Caco-2 (cell line): ENCODE measurements at regions not wholly inside any gene's neighbourhood (a gene's known extent, or its start where the extent isn't known, plus 50 kb on each side); places are given as distances from the start of the nearest gene placed in this dataset.
A peak's percentile ranks its signal among the peaks of the same experiment; 100 is the strongest.

Experiments used
- BruUV-seq: library from RNA; stranded (reverse); fragments of 400-500 nt; replicated peaks from 2 replicates; lab custom pipeline; 2021; lab: Mats Ljungman, UMichigan
- CTCF ChIA-PET: fragments of 300-600 bp; sonication (Branson Sonifier 250); formaldehyde crosslinking; loops from one replicate; lab custom pipeline; 2022; ENCODE audit warnings: antibody characterized with exemption; lab: Charles Lee
- POLR2A ChIA-PET: fragments of 300-600 bp; sonication (Branson Sonifier 250); formaldehyde crosslinking; loops from one replicate; lab custom pipeline; 2022; ENCODE audit warnings: antibody characterized with exemption; lab: Charles Lee
- DNase-seq, 2 experiments: peaks; one replicate each; pipeline versions ENCODE4 v3.0.0 to v3.0.0-alpha.2; 2020 to 2022
- H3K27me3 ChIP-seq: replicated peaks from 2 replicates; pipeline ENCODE4 v1.6.0; 2011; ENCODE audit warnings: low read length; ENCODE audit not compliant: control insufficient read depth, insufficient read depth
- H3K36me3 ChIP-seq: 2 replicates; pipeline ENCODE4 v1.5.1; 2011; ENCODE audit warnings: low read length; ENCODE audit not compliant: control insufficient read depth, insufficient read depth
- H3K4me1 ChIP-seq: fragments of 250-450 bp; sonication (Bioruptor Pico); 2 replicates; pipeline ENCODE4 v1.5.1; 2020; ENCODE audit warnings: mild to moderate bottlenecking
- H3K4me3 ChIP-seq: 2 replicates; pipeline ENCODE4 v1.5.1; 2011; ENCODE audit warnings: low read depth, mild to moderate bottlenecking, control low read depth, low read length
- H3K9me3 ChIP-seq: fragments of 250-450 bp; sonication (Bioruptor Pico); 2 replicates; pipeline ENCODE4 v1.5.1; 2020; ENCODE audit warnings: mild to moderate bottlenecking, moderate library complexity
- H3K27ac Mint-ChIP-seq: one replicate; pipeline ENCODE4 v1.8.0; 2022; ENCODE audit warnings: mixed read lengths; ENCODE audit not compliant: unreplicated experiment
- H3K27me3 Mint-ChIP-seq: one replicate; pipeline ENCODE4 v1.8.0; 2022; ENCODE audit warnings: mixed read lengths; ENCODE audit not compliant: insufficient read depth, unreplicated experiment
- H3K36me3 Mint-ChIP-seq: one replicate; pipeline ENCODE4 v1.8.0; 2022; ENCODE audit warnings: mild to moderate bottlenecking, mixed read lengths; ENCODE audit not compliant: insufficient read depth, unreplicated experiment
- H3K4me1 Mint-ChIP-seq: one replicate; pipeline ENCODE4 v1.8.0; 2022; ENCODE audit warnings: low read depth, mixed read lengths; ENCODE audit not compliant: unreplicated experiment
- H3K4me3 Mint-ChIP-seq: one replicate; pipeline ENCODE4 v1.8.0; 2022; ENCODE audit warnings: mild to moderate bottlenecking, moderate library complexity, mixed read lengths; ENCODE audit not compliant: unreplicated experiment
- H3K9me3 Mint-ChIP-seq: one replicate; pipeline ENCODE4 v1.8.0; 2022; ENCODE audit warnings: mixed read lengths; ENCODE audit not compliant: unreplicated experiment
- intact Hi-C: fragments of 100-400 bp; cut with micrococcal nuclease; formaldehyde crosslinking; loops from one replicate; pipeline ENCODE4 v1.10.0; 2022; ENCODE audit not compliant: unreplicated experiment
- TF ChIP-seq, protein P1 (sequence below), 2 experiments: fragments of 200-600 bp in 1 of 2; IDR thresholded peaks; 1 replicate in 1 of 2; 2 replicates in 1 of 2; pipeline versions ENCODE4 v1.5.1 to v1.8.0; 2011 to 2022; ENCODE audit warnings: antibody characterized with exemption in 1 of 2, control low read depth in 1 of 2, inconsistent platforms in 1 of 2, low read depth in 1 of 2, low read length in 1 of 2, mild to moderate bottlenecking in 1 of 2, moderate library complexity in 1 of 2; ENCODE audit not compliant: insufficient read depth in 1 of 2, severe bottlenecking in 1 of 2, unreplicated experiment in 1 of 2

GRCh38 chr13:111879719-111880118 is 187.2 kb upstream of the SOX1 start:
- intact Hi-C loops: no loop called here
- Histone ChIP-seq H3K36me3 (no peaks in the 10 kb centered on the region), H3K4me3 (no peak overlapping the region), H3K9me3 (no peaks in the 10 kb centered on the region), H3K4me1 (no peaks in the 10 kb centered on the region), H3K27me3 (no peaks in the 10 kb centered on the region)
- no peak overlapping the region for H3K27ac Mint-ChIP-seq
- DNase-seq: peak in 1 of 2 experiments; percentile 21
- no peak overlapping the region for H3K4me3 Mint-ChIP-seq
- peaks cover 20% of the 10 kb centered on the region for H3K27me3 Mint-ChIP-seq
- BruUV-seq: no TSS peak
- POLR2A ChIA-PET: no interaction called here
- TF ChIP-seq, protein P1, sequence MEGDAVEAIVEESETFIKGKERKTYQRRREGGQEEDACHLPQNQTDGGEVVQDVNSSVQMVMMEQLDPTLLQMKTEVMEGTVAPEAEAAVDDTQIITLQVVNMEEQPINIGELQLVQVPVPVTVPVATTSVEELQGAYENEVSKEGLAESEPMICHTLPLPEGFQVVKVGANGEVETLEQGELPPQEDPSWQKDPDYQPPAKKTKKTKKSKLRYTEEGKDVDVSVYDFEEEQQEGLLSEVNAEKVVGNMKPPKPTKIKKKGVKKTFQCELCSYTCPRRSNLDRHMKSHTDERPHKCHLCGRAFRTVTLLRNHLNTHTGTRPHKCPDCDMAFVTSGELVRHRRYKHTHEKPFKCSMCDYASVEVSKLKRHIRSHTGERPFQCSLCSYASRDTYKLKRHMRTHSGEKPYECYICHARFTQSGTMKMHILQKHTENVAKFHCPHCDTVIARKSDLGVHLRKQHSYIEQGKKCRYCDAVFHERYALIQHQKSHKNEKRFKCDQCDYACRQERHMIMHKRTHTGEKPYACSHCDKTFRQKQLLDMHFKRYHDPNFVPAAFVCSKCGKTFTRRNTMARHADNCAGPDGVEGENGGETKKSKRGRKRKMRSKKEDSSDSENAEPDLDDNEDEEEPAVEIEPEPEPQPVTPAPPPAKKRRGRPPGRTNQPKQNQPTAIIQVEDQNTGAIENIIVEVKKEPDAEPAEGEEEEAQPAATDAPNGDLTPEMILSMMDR (IDR thresholded peaks at IDR 0.05; ENCODE audit: insufficient read depth in 1 of 2, low read depth in 1 of 2, low read length in 1 of 2, severe bottlenecking in 1 of 2, unreplicated experiment in 1 of 2): no peak
- no peaks in the 10 kb centered on the region for H3K9me3 Mint-ChIP-seq
- CTCF ChIA-PET: no interaction called here
- H3K36me3 Mint-ChIP-seq: no peaks in the 10 kb centered on the region
- H3K4me1 Mint-ChIP-seq: no peaks in the 10 kb centered on the region

- no peaks in the 10 kb centered on the region for H3K36me3 ChIP-seq
- Mint-ChIP-seq H3K36me3 (no peaks in the 10 kb centered on the region), H3K9me3 (no peaks in the 10 kb centered on the region), H3K27me3 (peaks cover 21% of the 10 kb centered on the region), H3K27ac (no peak overlapping the region), H3K4me1 (no peaks in the 10 kb centered on the region), H3K4me3 (no peak overlapping the region)
- no peaks in the 10 kb centered on the region for H3K27me3 ChIP-seq
- ChIA-PET CTCF (no interaction called here), POLR2A (no interaction called here)
- DNase-seq: peak in 1 of 2 experiments; percentile 15
- TF ChIP-seq, protein P1 (IDR thresholded peaks at IDR 0.05; ENCODE audit: insufficient read depth in 1 of 2, low read depth in 1 of 2, low read length in 1 of 2, severe bottlenecking in 1 of 2, unreplicated experiment in 1 of 2): no peak
- H3K4me3 ChIP-seq: no peak overlapping the region
- intact Hi-C loops: no loop called here
- no TSS peak for BruUV-seq
- no peaks in the 10 kb centered on the region for H3K9me3 ChIP-seq
- H3K4me1 ChIP-seq: no peaks in the 10 kb centered on the region
Measured at GRCh38 chr13:111880185-111880584, 186.8 kb upstream of the SOX1 start.

DNA sequence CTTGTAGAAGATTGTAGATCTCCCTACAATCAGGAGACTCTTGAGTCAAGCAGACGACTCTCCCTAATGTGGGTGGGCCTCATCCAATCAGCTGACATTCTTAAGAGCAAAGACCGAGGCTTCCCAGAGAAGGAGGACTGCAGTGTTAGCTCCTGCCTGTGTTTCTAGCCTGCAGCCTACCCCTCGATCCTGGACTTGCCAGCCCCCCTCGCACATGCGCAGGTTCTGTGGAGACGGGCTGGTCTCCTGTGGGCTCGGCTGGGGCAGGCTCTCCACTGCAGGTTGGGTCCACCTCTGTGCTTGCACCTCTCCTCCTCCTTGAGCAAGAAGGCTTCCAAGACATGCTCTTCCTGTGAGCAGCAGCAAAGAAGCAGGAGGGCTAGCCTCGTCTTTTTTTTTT is 185.2 kb upstream of the SOX1 start:
- Mint-ChIP-seq H3K36me3 (no peaks in the 10 kb centered on the region), H3K4me1 (no peaks in the 10 kb centered on the region), H3K9me3 (no peaks in the 10 kb centered on the region), H3K27ac (no peak overlapping the region), H3K4me3 (no peak overlapping the region), H3K27me3 (peaks cover 17% of the 10 kb centered on the region)
- H3K36me3 ChIP-seq: no peaks in the 10 kb centered on the region
- no peak overlapping the region for H3K4me3 ChIP-seq
- H3K27me3 ChIP-seq: no peaks in the 10 kb centered on the region
- ChIA-PET CTCF (no interaction called here), POLR2A (no interaction called here)
- DNase-seq: no peak
- intact Hi-C loops: no loop called here
- no peaks in the 10 kb centered on the region for H3K4me1 ChIP-seq
- TF ChIP-seq, protein P1 (IDR thresholded peaks at IDR 0.05; ENCODE audit: insufficient read depth in 1 of 2, low read depth in 1 of 2, low read length in 1 of 2, severe bottlenecking in 1 of 2, unreplicated experiment in 1 of 2): no peak
- no peaks in the 10 kb centered on the region for H3K9me3 ChIP-seq
- BruUV-seq: no TSS peak
